Endothelial cell (in vitro differentiated cells): ENCODE measurements at regions not wholly inside any gene's neighbourhood (a gene's known extent, or its start where the extent isn't known, plus 50 kb on each side); places are given as distances from the start of the nearest gene placed in this dataset.
"Not testable (repeated sequence)": the region's sequence is repeated elsewhere in the genome, so short reads cannot be mapped to it uniquely, and the experiment has no call there.

Source experiments
- DNase-seq: peaks from one replicate; pipeline ENCODE4 v3.0.0; 2021; ENCODE audit warnings: low spot score
- H3K27ac Mint-ChIP-seq: one replicate; pipeline ENCODE4 v1.8.0; 2021; ENCODE audit warnings: mixed read lengths, inconsistent platforms; ENCODE audit not compliant: unreplicated experiment
- H3K27me3 Mint-ChIP-seq: one replicate; pipeline ENCODE4 v1.8.0; 2021; ENCODE audit warnings: mild to moderate bottlenecking, moderate library complexity, mixed read lengths, inconsistent platforms; ENCODE audit not compliant: unreplicated experiment
- H3K36me3 Mint-ChIP-seq: one replicate; pipeline ENCODE4 v1.8.0; 2021; ENCODE audit warnings: mild to moderate bottlenecking, low read depth, mixed read lengths, inconsistent platforms; ENCODE audit not compliant: unreplicated experiment
- H3K4me1 Mint-ChIP-seq: one replicate; pipeline ENCODE4 v1.8.0; 2021; ENCODE audit warnings: mild to moderate bottlenecking, mixed read lengths, inconsistent platforms; ENCODE audit not compliant: unreplicated experiment
- H3K4me3 Mint-ChIP-seq: one replicate; pipeline ENCODE4 v1.8.0; 2021; ENCODE audit warnings: mild to moderate bottlenecking, mixed read lengths, inconsistent platforms; ENCODE audit not compliant: unreplicated experiment
- H3K9me3 Mint-ChIP-seq: one replicate; pipeline ENCODE4 v1.8.0; 2021; ENCODE audit warnings: mixed read lengths, inconsistent platforms; ENCODE audit not compliant: unreplicated experiment
- CTCF ChIP-seq: fragments of 200-600 bp; sonication (generic); IDR thresholded peaks from one replicate; pipeline ENCODE4 v1.5.0; 2021; ENCODE audit warnings: antibody characterized with exemption; ENCODE audit not compliant: unreplicated experiment

- H3K27ac Mint-ChIP-seq = no peak overlapping the region
- no peak for TF ChIP-seq CTCF
- H3K36me3 Mint-ChIP-seq = no peaks in the 10 kb centered on the region
- H3K9me3 Mint-ChIP-seq = no peaks in the 10 kb centered on the region
- DNase-seq = no peak
- no peak overlapping the region for H3K4me3 Mint-ChIP-seq
- H3K4me1 Mint-ChIP-seq = no peaks in the 10 kb centered on the region
- H3K27me3 Mint-ChIP-seq = no peaks in the 10 kb centered on the region
Measured at GRCh38 chr14:35959835-35960234, 133.7 kb downstream of the BRMS1L start.

GRCh38 chr14:35958499-35958898, 132.4 kb downstream of the BRMS1L start:
- Mint-ChIP-seq H3K4me1 (no peaks in the 10 kb centered on the region), H3K27ac (no peak overlapping the region), H3K9me3 (no peaks in the 10 kb centered on the region), H3K27me3 (no peaks in the 10 kb centered on the region), H3K36me3 (no peaks in the 10 kb centered on the region), H3K4me3 (no peak overlapping the region)
- no peak for TF ChIP-seq CTCF
- DNase-seq = no peak

- H3K4me1 Mint-ChIP-seq = peaks cover 5% of the 10 kb centered on the region
- DNase-seq = no peak
- TF ChIP-seq CTCF = no peak
- no peaks in the 10 kb centered on the region for H3K9me3 Mint-ChIP-seq
- no peaks in the 10 kb centered on the region for H3K36me3 Mint-ChIP-seq
- H3K27me3 Mint-ChIP-seq = no peaks in the 10 kb centered on the region
- no peak overlapping the region for H3K27ac Mint-ChIP-seq
- H3K4me3 Mint-ChIP-seq = no peak overlapping the region
Measured at GRCh38 chr14:35956376-35957085, 130.4 kb downstream of the BRMS1L start.

- TF ChIP-seq CTCF = no peak
- DNase-seq = no peak
- Mint-ChIP-seq H3K4me1 (peaks cover 5% of the 10 kb centered on the region), H3K36me3 (peaks cover 4% of the 10 kb centered on the region), H3K27me3 (peaks cover 3% of the 10 kb centered on the region), H3K4me3 (no peak overlapping the region), H3K27ac (no peak overlapping the region), H3K9me3 (no peaks in the 10 kb centered on the region)
Measured at GRCh38 chr14:35952584-35952983, 126.4 kb downstream of the BRMS1L start.

- peaks cover 3% of the 10 kb centered on the region for H3K27me3 Mint-ChIP-seq
- peaks cover 4% of the 10 kb centered on the region for H3K36me3 Mint-ChIP-seq
- H3K4me3 Mint-ChIP-seq = no peak overlapping the region
- no peak for DNase-seq
- H3K4me1 Mint-ChIP-seq = peaks cover 5% of the 10 kb centered on the region
- TF ChIP-seq CTCF = no peak
- no peak overlapping the region for H3K27ac Mint-ChIP-seq
- no peaks in the 10 kb centered on the region for H3K9me3 Mint-ChIP-seq
Measured at GRCh38 chr14:35949920-35950513, 123.9 kb downstream of the BRMS1L start.

DNA sequence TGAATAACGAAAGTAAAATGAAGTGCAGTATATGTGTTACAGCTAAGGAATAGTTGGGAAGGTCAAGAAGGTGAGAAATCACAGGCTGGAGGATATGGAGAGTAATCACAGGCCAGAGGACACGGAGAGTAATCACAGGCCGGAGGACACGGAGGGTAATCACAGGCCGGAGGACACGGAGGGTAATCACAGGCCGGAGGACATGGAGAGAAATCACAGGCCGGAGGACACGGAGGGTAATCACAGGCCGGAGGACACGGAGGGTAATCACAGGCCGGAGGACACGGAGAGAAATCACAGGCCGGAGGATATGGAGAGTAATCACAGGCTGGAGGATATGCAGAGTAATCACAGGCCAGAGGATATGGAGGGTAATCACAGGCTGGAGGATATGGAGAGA, 121.8 kb downstream of the BRMS1L start:
- H3K4me3 Mint-ChIP-seq, H3K36me3 Mint-ChIP-seq, H3K27ac Mint-ChIP-seq, H3K9me3 Mint-ChIP-seq, DNase-seq, H3K4me1 Mint-ChIP-seq, H3K27me3 Mint-ChIP-seq: not testable (repeated sequence)
